Nephron (organoid): ENCODE measurements at regions not wholly inside any gene's neighbourhood (a gene's known extent, or its start where the extent isn't known, plus 50 kb on each side); places are given as distances from the start of the nearest gene placed in this dataset.

Experiments
- H3K27ac Mint-ChIP-seq, 3 experiments: 2 replicates each; pipeline ENCODE4 v1.8.0; 2020; ENCODE audit warnings: mixed read lengths in 3 of 3, mild to moderate bottlenecking in 2 of 3, moderate library complexity in 1 of 3
- H3K27me3 Mint-ChIP-seq: 2 replicates; pipeline ENCODE4 v1.8.0; 2021; ENCODE audit warnings: low read depth, mild to moderate bottlenecking, moderate library complexity, mixed read lengths
- H3K36me3 Mint-ChIP-seq: 2 replicates; pipeline ENCODE4 v1.8.0; 2020; ENCODE audit warnings: low read depth, mixed read lengths
- H3K4me1 Mint-ChIP-seq: 2 replicates; pipeline ENCODE4 v1.8.0; 2020; ENCODE audit warnings: mixed read lengths
- H3K4me3 Mint-ChIP-seq, 3 experiments: 2 replicates each; pipeline ENCODE4 v1.8.0; 2020; ENCODE audit warnings: mild to moderate bottlenecking in 3 of 3, mixed read lengths in 3 of 3, moderate library complexity in 2 of 3
- H3K9me3 Mint-ChIP-seq: 2 replicates; pipeline ENCODE4 v1.8.0; 2020; ENCODE audit warnings: mixed read lengths
- TF ChIP-seq, protein P1 (sequence below), 3 experiments: fragments of 200-600 bp; sonication (generic); IDR thresholded peaks; one replicate each; pipeline ENCODE4 v1.5.0; 2021; ENCODE audit warnings: antibody characterized with exemption in 3 of 3; ENCODE audit not compliant: unreplicated experiment in 3 of 3

DNA sequence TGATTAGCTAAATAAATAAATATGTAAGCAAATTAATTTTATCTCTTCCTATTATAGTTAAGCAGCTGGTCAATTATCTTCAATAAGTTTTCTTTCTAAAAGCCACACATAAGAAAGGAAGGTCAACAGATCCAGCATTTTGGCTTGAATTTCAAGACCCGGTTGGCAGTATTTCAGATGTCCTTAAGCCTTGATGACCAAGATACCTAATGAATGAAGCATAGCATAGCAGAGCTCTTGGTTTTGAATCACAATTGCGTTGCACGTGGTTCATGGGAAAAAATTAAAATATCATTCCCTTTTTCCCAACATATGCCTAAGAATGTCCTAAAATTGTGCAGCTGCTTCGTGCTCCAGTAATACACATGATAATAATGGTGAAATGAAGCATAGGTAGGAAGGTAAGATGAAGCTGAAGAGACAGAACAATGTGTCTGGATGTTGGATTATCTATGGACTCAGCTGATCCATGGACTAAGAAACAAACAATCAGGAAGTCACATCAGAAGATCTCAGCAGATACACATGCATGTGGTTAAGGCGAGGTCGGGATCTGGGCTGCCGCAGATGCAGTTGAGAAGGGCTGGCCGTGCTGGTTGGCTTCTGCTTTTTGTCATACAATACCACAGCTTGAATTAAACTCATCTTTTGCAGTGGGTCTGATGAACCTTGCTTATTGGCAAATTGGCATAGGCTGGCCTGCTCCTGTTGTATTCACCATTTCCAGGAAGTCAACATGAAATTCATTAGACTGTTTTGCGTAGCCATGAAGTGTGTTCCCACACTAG lies 284.9 kb upstream of the RUNX1 start:
- Mint-ChIP-seq H3K4me3 (no peak overlapping the region), H3K27ac (no peak overlapping the region), H3K4me1 (peaks cover 13% of the 10 kb centered on the region), H3K27me3 (peaks cover 4% of the 10 kb centered on the region), H3K36me3 (no peaks in the 10 kb centered on the region), H3K9me3 (peaks cover 5% of the 10 kb centered on the region)
- TF ChIP-seq, protein P1, sequence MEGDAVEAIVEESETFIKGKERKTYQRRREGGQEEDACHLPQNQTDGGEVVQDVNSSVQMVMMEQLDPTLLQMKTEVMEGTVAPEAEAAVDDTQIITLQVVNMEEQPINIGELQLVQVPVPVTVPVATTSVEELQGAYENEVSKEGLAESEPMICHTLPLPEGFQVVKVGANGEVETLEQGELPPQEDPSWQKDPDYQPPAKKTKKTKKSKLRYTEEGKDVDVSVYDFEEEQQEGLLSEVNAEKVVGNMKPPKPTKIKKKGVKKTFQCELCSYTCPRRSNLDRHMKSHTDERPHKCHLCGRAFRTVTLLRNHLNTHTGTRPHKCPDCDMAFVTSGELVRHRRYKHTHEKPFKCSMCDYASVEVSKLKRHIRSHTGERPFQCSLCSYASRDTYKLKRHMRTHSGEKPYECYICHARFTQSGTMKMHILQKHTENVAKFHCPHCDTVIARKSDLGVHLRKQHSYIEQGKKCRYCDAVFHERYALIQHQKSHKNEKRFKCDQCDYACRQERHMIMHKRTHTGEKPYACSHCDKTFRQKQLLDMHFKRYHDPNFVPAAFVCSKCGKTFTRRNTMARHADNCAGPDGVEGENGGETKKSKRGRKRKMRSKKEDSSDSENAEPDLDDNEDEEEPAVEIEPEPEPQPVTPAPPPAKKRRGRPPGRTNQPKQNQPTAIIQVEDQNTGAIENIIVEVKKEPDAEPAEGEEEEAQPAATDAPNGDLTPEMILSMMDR (IDR thresholded peaks at IDR 0.05; ENCODE audit: unreplicated experiment in 3 of 3), result no peak

DNA sequence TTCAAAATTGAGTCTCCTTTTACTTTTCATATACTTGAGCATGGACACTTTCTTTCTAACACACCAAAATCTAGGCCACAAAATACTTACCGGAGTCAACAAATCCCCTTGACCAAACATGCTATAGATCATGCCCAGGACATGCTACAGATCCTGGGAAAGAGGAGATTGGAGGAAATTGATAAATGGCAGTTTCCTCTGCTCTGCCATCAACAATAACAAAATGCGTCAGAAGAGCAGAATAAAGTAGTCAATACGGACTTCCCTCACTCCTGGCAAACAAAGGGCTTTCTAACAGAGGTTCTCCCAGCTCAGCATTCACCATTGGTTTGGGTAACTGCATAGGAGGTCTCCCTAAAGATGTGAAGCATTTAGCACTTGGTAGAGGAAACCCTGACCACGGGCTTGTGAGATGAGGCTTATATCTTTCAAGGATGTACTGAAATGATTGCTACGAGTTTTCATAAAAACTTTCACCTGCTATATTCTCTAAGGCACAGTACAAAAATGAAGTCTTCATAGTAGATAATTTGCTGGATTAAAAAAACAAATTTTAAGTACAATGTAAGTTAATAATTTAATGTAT lies 283.8 kb upstream of the RUNX1 start:
- no peak overlapping the region for H3K4me3 Mint-ChIP-seq
- H3K36me3 Mint-ChIP-seq, result no peaks in the 10 kb centered on the region
- H3K9me3 Mint-ChIP-seq, result peaks cover 3% of the 10 kb centered on the region
- H3K27me3 Mint-ChIP-seq, result peaks cover 4% of the 10 kb centered on the region
- no peak overlapping the region for H3K27ac Mint-ChIP-seq
- peaks cover 13% of the 10 kb centered on the region for H3K4me1 Mint-ChIP-seq
- TF ChIP-seq, protein P1 (IDR thresholded peaks at IDR 0.05; ENCODE audit: unreplicated experiment in 3 of 3), result no peak

DNA sequence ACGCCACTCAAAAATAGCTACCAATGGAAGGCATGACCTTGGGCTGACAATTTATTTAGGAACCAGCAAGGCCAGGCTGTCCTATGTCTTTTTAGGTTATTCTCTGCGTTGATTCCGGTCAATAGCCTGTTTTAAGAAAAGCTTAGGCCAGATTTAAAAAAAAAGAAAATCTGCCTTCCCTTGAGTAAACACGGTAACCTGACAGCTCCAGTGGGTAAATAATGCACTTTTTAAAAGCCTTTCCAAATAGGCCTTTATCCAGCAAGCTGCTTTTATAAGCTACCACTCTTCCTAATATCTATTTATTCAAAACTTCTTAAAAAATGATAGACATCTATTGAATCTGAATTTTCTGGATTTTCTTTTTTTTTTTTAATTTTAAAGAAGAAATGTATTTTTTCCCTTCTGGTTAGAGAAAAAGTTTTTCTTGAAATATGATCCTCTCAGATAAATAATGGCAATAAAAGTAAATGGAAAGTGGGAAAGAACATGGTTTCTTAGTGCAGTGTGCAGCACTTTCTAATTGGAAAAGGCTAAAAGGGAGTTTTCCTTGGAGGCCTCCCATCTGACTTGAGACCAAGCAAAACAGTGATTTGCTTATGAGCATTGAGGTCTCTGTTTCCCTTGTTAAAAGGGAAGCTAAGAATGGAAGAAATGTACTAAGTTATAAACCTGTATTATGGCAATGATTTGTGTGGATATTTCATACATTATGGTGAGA lies 281.0 kb upstream of the RUNX1 start:
- TF ChIP-seq, protein P1 (IDR thresholded peaks at IDR 0.05; ENCODE audit: unreplicated experiment in 3 of 3), result no peak
- no peaks in the 10 kb centered on the region for H3K9me3 Mint-ChIP-seq
- H3K4me3 Mint-ChIP-seq, result no peak overlapping the region
- H3K27ac Mint-ChIP-seq, result peak overlapping the region; percentile 25 to 78 (median 64)
- H3K27me3 Mint-ChIP-seq, result peaks cover 18% of the 10 kb centered on the region
- H3K36me3 Mint-ChIP-seq, result no peaks in the 10 kb centered on the region
- H3K4me1 Mint-ChIP-seq, result peaks cover 13% of the 10 kb centered on the region

DNA sequence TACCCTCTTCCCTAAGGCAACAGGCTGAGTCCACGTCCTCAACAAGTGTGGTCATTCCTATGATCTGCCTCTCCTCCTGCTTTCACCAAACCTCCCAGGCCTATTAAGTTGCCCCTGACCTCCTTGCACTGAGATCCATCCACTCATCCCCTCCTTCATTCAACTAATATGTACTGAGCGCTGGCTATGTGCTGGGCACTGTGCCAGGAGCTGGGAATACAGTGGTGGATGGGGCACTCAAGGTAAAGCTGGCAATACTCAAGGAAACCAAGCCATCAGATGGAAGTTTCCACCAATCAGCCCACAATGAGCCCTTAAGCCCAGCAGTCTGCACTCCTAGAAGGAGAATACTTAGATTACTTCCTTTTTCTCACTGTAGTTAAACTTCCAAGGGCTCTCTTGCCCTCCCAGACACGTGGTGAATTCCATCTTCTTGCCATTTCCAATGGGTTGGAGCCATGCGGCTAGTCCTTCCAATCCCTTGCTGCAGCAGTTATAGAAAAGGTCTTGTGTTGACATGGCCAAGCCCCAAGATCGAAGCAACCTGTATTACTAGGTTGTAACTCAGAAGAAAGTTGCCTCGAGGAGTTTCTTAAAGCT lies 279.9 kb upstream of the RUNX1 start:
- no peak overlapping the region for H3K4me3 Mint-ChIP-seq
- no peaks in the 10 kb centered on the region for H3K36me3 Mint-ChIP-seq
- H3K27ac Mint-ChIP-seq, result no peak overlapping the region
- H3K27me3 Mint-ChIP-seq, result peaks cover 18% of the 10 kb centered on the region
- TF ChIP-seq, protein P1 (IDR thresholded peaks at IDR 0.05; ENCODE audit: unreplicated experiment in 3 of 3), result no peak
- peaks cover 21% of the 10 kb centered on the region for H3K4me1 Mint-ChIP-seq
- no peaks in the 10 kb centered on the region for H3K9me3 Mint-ChIP-seq

DNA sequence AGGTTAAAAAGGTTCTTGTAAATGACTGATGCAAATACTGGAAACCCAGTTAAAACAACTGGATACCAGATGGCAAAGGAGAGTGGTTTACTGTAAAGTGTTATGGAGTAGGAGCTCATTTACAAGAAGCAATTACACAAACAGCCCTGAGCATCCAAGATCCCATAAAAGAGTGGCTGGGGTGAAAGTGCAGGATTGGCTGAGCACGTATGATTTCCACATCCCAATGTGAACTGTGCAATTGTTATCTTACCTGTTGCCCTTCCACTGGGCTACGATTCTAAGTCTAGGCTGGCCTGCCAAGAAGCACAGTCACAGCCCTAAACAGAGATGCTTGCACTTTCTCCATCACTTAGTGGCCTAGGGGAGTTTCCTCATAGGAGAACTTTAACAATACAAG lies 277.6 kb upstream of the RUNX1 start:
- H3K27ac Mint-ChIP-seq, result no peak overlapping the region
- H3K4me3 Mint-ChIP-seq, result no peak overlapping the region
- no peaks in the 10 kb centered on the region for H3K9me3 Mint-ChIP-seq
- TF ChIP-seq, protein P1 (IDR thresholded peaks at IDR 0.05; ENCODE audit: unreplicated experiment in 3 of 3), result no peak
- H3K36me3 Mint-ChIP-seq, result no peaks in the 10 kb centered on the region
- peaks cover 21% of the 10 kb centered on the region for H3K4me1 Mint-ChIP-seq
- peaks cover 14% of the 10 kb centered on the region for H3K27me3 Mint-ChIP-seq
